ENCODE measurements at regions not wholly inside any gene's neighbourhood (a gene's known extent, or its start where the extent isn't known, plus 50 kb on each side); places are given as distances from the start of the nearest gene placed in this dataset.

DNA sequence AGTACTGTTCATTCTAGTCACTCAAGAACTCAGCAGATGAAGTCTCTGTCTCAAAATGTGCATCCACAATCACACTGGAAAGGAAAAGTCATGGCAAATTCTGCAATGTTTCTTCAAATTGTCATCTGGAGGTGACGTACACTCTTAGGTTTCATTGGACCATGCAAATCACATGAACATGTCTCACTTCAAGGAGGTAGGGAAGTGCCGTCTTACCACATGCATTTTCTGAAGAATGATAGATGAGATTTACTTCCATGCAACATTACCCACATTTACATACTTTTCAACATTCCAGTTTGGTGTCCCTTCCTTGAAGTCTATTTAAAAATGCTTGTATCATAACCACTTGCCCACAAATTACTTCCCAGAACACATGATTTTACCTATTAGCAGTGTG, 107.9 kb upstream of the SATB1 start:
- H3K36me3 ChIP-seq (ENCODE audit: control insufficient read depth in 2 of 2, extremely low read depth in 1 of 2, insufficient read depth in 2 of 2, low read length in 2 of 2): no peaks in the 10 kb centered on the region
- no peaks in the 10 kb centered on the region for H4K20me1 ChIP-seq (ENCODE audit: control insufficient read depth, extremely low read depth, insufficient read depth, low read length)
- no peaks in the 10 kb centered on the region for H3K9me1 ChIP-seq (ENCODE audit: control insufficient read depth, extremely low read depth, insufficient read depth, low read length)
- H3K9ac ChIP-seq (ENCODE audit: control insufficient read depth, extremely low read depth, insufficient read depth, low read length): no peak overlapping the region
- H3K4me1 ChIP-seq (ENCODE audit: control insufficient read depth, extremely low read depth, insufficient read depth, low read length): no peaks in the 10 kb centered on the region
- TF ChIP-seq, protein P1, sequence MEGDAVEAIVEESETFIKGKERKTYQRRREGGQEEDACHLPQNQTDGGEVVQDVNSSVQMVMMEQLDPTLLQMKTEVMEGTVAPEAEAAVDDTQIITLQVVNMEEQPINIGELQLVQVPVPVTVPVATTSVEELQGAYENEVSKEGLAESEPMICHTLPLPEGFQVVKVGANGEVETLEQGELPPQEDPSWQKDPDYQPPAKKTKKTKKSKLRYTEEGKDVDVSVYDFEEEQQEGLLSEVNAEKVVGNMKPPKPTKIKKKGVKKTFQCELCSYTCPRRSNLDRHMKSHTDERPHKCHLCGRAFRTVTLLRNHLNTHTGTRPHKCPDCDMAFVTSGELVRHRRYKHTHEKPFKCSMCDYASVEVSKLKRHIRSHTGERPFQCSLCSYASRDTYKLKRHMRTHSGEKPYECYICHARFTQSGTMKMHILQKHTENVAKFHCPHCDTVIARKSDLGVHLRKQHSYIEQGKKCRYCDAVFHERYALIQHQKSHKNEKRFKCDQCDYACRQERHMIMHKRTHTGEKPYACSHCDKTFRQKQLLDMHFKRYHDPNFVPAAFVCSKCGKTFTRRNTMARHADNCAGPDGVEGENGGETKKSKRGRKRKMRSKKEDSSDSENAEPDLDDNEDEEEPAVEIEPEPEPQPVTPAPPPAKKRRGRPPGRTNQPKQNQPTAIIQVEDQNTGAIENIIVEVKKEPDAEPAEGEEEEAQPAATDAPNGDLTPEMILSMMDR (optimal IDR thresholded peaks at IDR 0.05 in 1 of 3, IDR thresholded peaks at IDR 0.05 in 1 of 3, conservative IDR thresholded peaks at IDR 0.05 in 1 of 3; ENCODE audit: extremely low read depth in 1 of 3, insufficient read depth in 2 of 3, low read length in 3 of 3): no peak
- TF ChIP-seq EZH2 (IDR thresholded peaks at IDR 0.05; ENCODE audit: low read length): no peak
- H2AFZ ChIP-seq (ENCODE audit: control insufficient read depth, low read length): no peak overlapping the region
- no peaks in the 10 kb centered on the region for H3K27me3 ChIP-seq (ENCODE audit: control insufficient read depth, extremely low read depth, insufficient read depth, low read length)
- FAIRE-seq (no peak), DNase-seq (ENCODE audit: low read depth, low spot score) (no peak)
- no peak overlapping the region for H3K4me2 ChIP-seq (ENCODE audit: control insufficient read depth, extremely low read depth, insufficient read depth, low read depth, low read length)
- dilution Hi-C loops (cut with MboI; ENCODE audit: extremely low pct_ligation_motif_present, low sequenced_read_pairs): no loop called here
- no peak overlapping the region for H3K4me3 ChIP-seq (ENCODE audit: control insufficient read depth in 2 of 3, extremely low read depth in 1 of 3, insufficient read depth in 2 of 3, low read depth in 1 of 3, low read length in 3 of 3)
- H3K27ac ChIP-seq (ENCODE audit: control insufficient read depth, insufficient read depth, low read length): no peak overlapping the region
- no peaks in the 10 kb centered on the region for H3K79me2 ChIP-seq (ENCODE audit: control insufficient read depth, insufficient read depth, low read length)
- no peaks in the 10 kb centered on the region for H3K9me3 ChIP-seq (ENCODE audit: control insufficient read depth, low read depth, low read length)

DNA sequence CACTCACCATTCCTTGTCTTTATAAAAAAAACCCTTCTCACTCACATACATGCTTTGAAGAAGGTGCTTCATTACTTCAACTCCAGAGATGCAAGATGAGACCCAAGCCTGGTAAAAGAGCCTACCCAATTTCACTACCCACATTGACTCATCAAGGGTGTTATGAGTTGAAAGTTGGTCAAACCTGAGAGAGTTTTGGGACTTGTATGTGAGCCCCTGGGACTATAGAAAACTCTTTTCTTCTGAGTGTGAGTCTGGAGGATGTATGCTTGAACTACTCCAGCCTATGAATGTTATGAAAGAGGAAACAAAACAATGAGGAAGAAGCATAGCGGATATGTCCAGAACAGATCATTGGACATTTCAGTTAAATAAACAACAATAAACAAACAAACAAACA, 106.5 kb upstream of the SATB1 start:
- H3K27ac ChIP-seq (ENCODE audit: control insufficient read depth, insufficient read depth, low read length): no peak overlapping the region
- H3K36me3 ChIP-seq (ENCODE audit: control insufficient read depth in 2 of 2, extremely low read depth in 1 of 2, insufficient read depth in 2 of 2, low read length in 2 of 2): no peaks in the 10 kb centered on the region
- no peaks in the 10 kb centered on the region for H3K4me1 ChIP-seq (ENCODE audit: control insufficient read depth, extremely low read depth, insufficient read depth, low read length)
- H3K9ac ChIP-seq (ENCODE audit: control insufficient read depth, extremely low read depth, insufficient read depth, low read length): no peak overlapping the region
- H3K79me2 ChIP-seq (ENCODE audit: control insufficient read depth, insufficient read depth, low read length): no peaks in the 10 kb centered on the region
- dilution Hi-C loops (cut with MboI; ENCODE audit: extremely low pct_ligation_motif_present, low sequenced_read_pairs): no loop called here
- H3K9me1 ChIP-seq (ENCODE audit: control insufficient read depth, extremely low read depth, insufficient read depth, low read length): no peaks in the 10 kb centered on the region
- H4K20me1 ChIP-seq (ENCODE audit: control insufficient read depth, extremely low read depth, insufficient read depth, low read length): no peaks in the 10 kb centered on the region
- no peak for TF ChIP-seq EZH2 (IDR thresholded peaks at IDR 0.05; ENCODE audit: low read length)
- TF ChIP-seq, protein P1 (optimal IDR thresholded peaks at IDR 0.05 in 1 of 3, IDR thresholded peaks at IDR 0.05 in 1 of 3, conservative IDR thresholded peaks at IDR 0.05 in 1 of 3; ENCODE audit: extremely low read depth in 1 of 3, insufficient read depth in 2 of 3, low read length in 3 of 3): no peak
- FAIRE-seq (no peak), DNase-seq (ENCODE audit: low read depth, low spot score) (no peak)
- H2AFZ ChIP-seq (ENCODE audit: control insufficient read depth, low read length): no peak overlapping the region
- no peak overlapping the region for H3K4me2 ChIP-seq (ENCODE audit: control insufficient read depth, extremely low read depth, insufficient read depth, low read depth, low read length)
- H3K27me3 ChIP-seq (ENCODE audit: control insufficient read depth, extremely low read depth, insufficient read depth, low read length): no peaks in the 10 kb centered on the region
- no peak overlapping the region for H3K4me3 ChIP-seq (ENCODE audit: control insufficient read depth in 2 of 3, extremely low read depth in 1 of 3, insufficient read depth in 2 of 3, low read depth in 1 of 3, low read length in 3 of 3)
- H3K9me3 ChIP-seq (ENCODE audit: control insufficient read depth, low read depth, low read length): no peaks in the 10 kb centered on the region

All from keratinocyte (primary cell).